COLO829 (cell line): ENCODE measurements at regions not wholly inside any gene's neighbourhood (a gene's known extent, or its start where the extent isn't known, plus 50 kb on each side); places are given as distances from the start of the nearest gene placed in this dataset.

ENCODE experiments used
- DNase-seq: peaks from one replicate; pipeline ENCODE4 v3.0.0; 2012; ENCODE audit warnings: low spot score

DNA sequence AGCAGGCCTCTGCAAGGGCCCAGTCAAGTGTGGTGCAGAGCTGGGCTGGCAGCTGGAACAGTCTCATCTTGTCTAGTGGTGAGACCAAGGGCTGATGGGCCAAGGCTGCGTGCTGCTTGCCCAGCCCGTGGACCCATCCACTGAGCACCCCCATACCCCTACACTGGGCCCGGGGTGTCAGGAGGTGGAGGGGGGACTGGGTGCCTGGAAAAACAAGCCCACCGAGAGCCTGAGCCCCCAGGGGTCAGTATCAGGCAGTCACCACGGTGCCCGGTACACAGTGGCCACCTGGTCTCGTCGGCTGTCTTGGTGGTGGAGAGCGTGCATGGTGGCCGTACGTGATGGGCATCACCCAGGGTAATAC lies 238.3 kb downstream of the SEC14L1 start:
- DNase-seq, result no peak

DNA sequence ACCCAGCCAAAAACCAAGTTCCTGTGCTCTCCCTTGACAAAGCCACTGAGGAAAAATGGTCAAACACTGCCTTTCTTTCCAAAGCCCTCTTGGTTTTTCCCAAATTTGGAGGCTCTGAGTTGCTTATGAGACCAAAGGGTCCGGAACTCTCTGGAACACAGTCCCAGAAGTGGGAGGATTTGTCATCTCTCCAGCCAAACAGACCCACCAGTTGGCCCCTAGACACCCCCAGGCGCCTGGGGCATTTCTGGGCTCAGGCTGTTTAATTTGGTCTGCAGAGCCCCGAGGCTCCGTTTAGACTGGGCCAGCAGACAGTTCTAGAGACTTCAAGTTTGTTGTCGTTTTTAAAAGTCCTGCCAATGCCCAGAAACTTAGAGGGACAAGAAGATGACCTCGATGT lies 239.1 kb downstream of the SEC14L1 start:
- no peak for DNase-seq

DNA sequence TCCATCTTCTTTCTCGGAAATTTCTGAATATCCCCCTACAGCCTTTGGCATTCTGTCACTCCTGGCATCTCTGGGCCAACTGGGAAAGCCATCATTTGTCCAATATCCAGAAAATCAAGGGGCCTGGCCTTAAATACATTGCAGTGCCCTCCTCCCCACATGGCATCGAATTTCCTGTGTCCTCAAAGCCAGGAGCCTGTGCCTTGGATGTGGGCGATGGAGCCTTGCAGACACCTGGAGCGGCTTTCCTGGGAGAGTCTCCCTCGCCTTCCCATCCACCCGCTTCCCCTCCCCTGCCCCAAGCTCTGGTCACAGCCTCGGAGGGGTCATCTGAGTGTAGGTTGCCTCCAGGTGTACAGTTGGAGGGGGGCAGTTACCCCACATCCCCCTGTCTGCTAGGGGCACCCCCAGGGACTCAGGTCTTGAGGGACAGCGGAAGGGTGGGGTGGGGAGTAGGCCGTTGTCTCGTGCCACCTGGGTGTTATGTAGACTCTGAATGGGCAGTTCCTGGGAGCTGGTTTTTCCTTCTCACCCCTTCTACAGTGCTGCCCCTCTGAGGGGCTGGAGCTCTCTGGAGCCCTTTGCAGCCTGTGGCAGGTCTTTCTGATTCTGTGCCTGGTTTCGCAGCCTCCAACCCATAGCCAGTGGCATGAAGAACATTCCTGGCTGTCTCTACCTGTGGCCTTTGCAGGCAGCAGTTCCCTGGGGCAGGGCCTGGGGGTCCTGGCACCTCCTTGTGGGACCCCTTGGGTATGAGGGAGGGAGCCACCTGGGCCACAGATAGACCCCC lies 239.8 kb downstream of the SEC14L1 start:
- no peak for DNase-seq

- DNase-seq, result no peak
Measured at GRCh38 chr17:77381185-77381700, 240.5 kb downstream of the SEC14L1 start.

- DNase-seq, result no peak
Measured at GRCh38 chr17:77381731-77382130, 241.0 kb downstream of the SEC14L1 start.

DNA sequence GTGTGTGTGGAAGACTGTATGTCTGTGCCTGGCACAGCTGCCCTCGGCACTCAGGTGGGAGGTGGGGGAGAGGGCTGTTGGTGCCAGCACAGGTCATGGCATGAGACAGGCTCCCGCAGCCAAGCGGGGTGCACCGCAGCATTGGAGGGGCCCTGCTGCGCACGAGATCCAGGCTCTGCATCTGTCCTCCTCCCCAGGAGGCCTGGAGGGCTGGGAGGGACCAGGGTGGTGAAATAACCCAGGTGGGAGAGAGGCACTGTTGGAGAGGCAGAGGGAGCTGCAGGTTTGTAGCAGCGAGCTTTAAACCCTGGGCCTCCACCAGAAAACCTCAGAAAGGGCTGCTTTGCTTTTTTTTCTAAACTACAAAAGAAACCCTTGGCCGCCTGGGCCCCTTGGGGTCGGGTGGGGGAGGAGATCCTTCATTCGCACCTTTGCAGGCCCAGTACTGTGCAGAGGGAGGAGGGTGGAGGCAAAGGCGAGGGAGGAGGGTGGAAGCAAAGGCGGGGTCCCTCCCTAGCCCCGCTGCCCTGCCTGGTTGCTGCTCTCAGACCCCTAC lies 241.7 kb downstream of the SEC14L1 start:
- no peak for DNase-seq

DNA sequence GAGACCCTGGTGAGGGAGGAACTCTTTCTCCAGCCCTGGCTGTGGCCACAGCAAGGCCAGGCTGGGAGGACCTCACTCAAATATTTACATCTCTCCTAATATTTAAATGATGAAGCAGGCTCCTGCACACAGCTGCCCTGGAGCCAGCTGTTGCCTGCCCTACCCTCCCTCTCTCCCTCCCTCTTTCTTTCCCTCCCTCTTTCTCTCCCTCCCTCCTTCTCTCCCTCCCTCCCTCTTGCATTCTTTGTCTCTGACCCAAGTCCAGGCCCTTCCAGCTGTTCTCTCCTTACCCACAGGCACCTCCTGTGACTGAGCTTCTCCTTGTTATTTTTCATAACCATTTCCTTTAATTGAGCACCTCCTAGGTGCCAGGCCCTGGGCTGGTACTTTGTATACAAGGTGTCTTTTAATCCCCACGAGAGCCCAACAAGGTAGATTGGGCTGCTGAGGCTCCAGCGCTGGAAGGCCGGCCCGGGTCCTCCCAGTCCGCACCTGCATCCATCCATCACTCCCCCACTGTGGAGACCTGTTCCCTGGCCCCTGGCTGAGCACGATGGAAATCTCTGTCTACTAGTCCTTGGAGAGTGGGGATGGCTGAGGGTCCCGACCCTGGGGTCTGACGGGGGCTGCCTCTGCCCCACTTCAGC lies 242.3 kb downstream of the SEC14L1 start:
- DNase-seq, result no peak

DNA sequence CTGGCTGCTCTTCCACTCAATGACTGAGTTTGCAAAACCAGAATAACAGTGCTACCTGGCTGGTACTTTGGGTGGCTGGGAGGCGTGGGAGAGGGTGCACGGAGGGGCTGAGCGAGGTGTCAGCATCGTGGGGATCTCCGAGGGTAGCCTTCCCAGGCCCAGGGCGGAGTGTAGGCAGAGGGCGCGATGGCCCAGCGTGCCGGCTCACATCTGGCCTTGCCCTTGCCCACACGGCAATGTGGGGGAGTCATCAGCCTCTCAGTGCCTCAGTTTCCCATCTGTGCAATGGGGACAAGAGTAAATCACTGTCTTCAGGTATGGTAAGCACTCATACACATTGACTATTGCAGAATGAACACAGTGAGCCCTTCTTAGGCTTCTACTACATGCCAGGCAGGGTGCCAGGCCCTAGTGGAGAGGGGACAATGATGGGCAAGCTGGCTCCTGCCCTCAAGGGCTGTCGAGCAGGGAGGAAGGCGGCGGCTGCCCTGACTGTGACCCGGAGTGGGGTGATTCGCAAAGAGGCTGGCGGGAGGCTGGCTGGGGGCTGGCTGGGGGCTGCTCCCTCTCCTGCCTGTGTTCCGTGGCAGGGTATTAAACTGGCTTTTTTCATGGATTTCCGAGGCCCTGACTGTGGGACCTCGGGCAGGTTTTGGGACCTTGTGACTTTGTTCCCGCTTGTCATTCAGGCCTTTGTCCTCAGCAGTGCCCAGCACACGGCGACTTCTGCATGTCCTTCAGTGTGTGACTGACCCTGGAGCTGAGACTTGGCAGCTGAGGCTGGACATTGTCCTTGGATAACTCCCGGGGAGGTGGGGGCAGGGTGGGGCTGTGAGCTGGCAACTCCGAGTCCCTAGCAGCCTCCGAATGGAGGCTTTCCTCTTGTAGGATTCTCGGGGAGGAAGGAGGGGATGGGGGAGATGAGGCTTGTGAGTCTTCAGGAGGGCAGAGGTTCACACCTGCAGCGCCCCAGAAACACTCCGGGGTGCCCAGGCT lies 243.1 kb downstream of the SEC14L1 start:
- no peak for DNase-seq

GRCh38 chr17:77385750-77386501 lies 245.2 kb downstream of the SEC14L1 start:
- DNase-seq, result no peak

GRCh38 chr17:77386502-77387192 lies 245.9 kb downstream of the SEC14L1 start:
- DNase-seq, result no peak

GRCh38 chr17:77387891-77388290 lies 247.1 kb downstream of the SEC14L1 start:
- no peak for DNase-seq

- no peak for DNase-seq
Measured at GRCh38 chr17:77388384-77389306, 247.9 kb downstream of the SEC14L1 start.

- DNase-seq, result no peak
Measured at GRCh38 chr17:77390870-77391269, 250.1 kb downstream of the SEC14L1 start.

DNA sequence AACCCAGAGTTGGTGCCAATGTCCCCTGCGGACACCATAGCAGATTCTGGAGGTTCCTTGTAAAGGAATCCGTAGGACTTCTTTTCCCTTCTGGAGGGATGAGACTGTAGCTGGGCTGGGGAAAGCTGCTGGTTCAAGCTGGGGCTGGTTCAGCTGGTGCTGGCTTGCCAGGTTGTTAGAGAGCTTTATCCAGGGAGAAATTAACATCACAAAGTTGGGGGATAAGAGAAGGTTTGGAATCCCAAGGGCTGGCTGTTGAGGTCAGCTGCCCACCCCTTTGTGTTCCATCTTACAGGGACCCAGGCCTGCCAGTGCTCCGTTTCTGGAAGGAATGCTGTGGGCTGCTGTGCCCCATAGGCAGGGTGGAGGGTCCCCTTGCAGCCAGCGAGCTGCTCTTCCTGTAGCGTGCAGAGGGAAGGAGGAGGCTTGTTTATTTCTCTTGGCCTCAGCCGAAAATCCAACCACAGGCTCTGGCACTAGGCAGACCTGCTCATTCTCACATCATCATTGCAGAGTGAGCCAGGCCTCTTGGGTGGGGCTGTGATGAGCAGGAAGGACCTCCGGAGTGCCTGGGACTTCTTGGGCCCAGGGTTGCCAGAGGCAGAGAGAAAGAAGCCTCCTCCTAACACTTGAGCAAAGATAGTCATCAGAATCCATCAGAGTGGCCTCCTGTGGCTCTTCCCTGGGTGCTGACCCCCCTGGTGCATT lies 251.1 kb downstream of the SEC14L1 start:
- no peak for DNase-seq

GRCh38 chr17:77392376-77393273 lies 251.9 kb downstream of the SEC14L1 start:
- DNase-seq, result no peak

DNA sequence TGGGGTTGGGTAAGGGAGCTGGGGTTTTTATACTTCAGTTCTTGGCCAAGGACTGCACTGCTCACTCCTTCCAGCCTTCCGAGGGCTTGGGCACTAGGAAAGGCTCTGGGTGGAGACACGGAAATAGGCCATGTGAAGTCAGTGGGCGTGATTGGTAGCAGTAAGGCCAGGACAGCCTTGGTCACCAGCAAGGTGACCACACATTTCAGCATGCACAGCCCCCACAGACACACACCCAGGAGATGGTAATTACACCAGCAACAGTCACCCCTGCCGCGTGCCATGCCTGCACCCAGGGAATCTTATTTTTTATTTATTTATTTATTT lies 252.5 kb downstream of the SEC14L1 start:
- DNase-seq, result no peak

DNA sequence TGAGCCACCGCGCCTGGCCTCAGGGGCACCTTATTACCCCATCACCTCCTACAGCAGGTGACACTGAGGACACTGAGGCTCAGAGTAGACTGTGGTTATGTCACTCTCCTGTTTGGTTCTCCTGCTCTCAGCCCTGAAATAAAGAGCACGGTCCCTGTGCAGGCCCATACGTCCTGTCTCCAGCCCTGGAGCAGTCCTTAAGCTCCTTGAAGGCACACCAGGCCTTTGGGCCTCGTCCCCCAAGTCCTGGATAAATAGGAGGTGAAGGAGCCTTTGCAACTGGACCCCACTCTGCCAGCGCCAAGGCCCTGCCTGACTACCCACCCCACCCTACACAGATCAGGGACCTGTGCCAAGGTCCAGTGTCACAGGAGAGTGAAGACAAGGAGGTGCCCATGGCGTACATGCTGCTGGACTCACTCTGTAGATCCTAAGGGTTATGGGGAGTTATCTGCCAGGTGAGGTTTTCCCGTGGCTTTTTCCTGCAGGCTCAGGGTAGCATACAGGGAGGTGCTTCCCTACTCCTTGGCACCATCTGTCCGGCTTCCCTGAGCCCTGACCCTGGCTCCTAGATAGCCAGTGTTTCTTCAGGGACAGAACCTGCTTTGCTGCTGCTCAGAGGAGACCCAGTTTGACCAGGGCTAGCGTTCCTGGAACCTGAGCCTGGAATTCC lies 253.2 kb downstream of the SEC14L1 start:
- no peak for DNase-seq
